ENCODE measurements at regions not wholly inside any gene's neighbourhood (a gene's known extent, or its start where the extent isn't known, plus 50 kb on each side); places are given as distances from the start of the nearest gene placed in this dataset.

DNA sequence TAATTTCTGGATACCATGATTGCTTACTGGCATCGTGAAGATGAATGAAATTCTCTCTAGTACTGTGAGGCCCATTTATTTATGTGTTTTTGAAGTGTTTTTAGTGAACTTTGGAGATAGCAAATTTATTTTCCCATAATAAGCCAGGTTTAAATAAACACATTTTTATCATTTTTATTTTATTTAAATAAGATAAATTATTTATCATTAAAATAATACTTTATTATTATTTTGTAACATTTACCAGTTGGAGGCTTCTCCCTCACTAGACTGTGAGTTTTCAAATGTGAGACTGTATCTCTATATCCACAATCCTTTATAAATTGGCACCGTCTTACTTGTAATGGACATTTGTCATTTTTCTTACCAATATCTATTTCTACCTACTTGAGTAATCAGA lies 351.7 kb downstream of the METTL15 start:
- Histone ChIP-seq H3K79me2 (ENCODE audit: control insufficient read depth, low read length) (no peaks in the 10 kb centered on the region), H3K27ac (ENCODE audit: low read depth, low read length) (no peak overlapping the region), H3K36me3 (ENCODE audit: control insufficient read depth, low read length) (no peaks in the 10 kb centered on the region), H3K9me3 (ENCODE audit: control insufficient read depth, insufficient read depth, low read length) (no peaks in the 10 kb centered on the region), H3F3A (ENCODE audit: control insufficient read depth, insufficient read depth) (no peaks in the 10 kb centered on the region), H3K4me1 (ENCODE audit: control insufficient read depth, low read length) (no peaks in the 10 kb centered on the region), H4K20me1 (ENCODE audit: control insufficient read depth, insufficient read depth, low read depth, low read length) (no peaks in the 10 kb centered on the region), H3K9me2 (replicated peaks; ENCODE audit: control insufficient read depth, low read length) (no peaks in the 10 kb centered on the region), H3K27me3 (ENCODE audit: control insufficient read depth, low read length) (no peaks in the 10 kb centered on the region), H3K4me3 (ENCODE audit: low read length) (no peak overlapping the region), H3K4me2 (ENCODE audit: low read length) (no peak overlapping the region)
- TF ChIP-seq CTCF (IDR thresholded peaks at IDR 0.05; ENCODE audit: low read depth, low read length, poor library complexity, severe bottlenecking) (no peak), EZH2phosphoT487 (IDR thresholded peaks at IDR 0.05; ENCODE audit: borderline replicate concordance, low read length) (no peak)

DNA sequence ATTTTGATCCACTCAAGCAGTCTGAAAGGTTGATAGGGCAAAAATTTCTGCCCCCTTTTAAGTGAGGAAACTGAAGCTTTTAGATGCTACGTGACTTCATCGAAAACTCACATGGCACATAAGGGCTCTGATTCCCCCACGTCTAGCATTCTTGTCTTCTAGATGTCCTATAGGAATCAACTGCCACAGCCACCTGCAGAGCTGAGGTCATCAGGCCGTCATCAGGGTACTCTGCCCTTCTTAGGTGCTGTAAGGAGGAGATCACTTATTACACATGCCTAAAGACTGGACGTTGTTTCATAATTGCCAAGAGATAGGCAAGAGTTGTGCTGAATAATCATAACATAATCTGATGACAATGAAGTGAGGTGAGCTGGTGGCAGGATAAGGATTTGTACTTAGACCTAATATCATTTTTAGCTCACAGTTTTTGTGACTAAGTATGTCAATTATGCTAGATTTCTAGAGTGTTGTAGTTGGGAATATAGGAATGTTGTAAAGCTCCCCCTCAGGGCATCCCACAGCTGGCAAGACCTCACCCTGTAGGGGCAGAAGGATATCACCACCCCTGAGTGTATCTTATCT lies 349.4 kb downstream of the METTL15 start:
- Histone ChIP-seq H3K9me2 (replicated peaks; ENCODE audit: control insufficient read depth, low read length) (no peaks in the 10 kb centered on the region), H3K4me2 (ENCODE audit: low read length) (no peak overlapping the region), H3K4me3 (ENCODE audit: low read length) (no peak overlapping the region), H3K9me3 (ENCODE audit: control insufficient read depth, insufficient read depth, low read length) (no peaks in the 10 kb centered on the region), H3F3A (ENCODE audit: control insufficient read depth, insufficient read depth) (no peaks in the 10 kb centered on the region), H3K27me3 (ENCODE audit: control insufficient read depth, low read length) (no peaks in the 10 kb centered on the region), H3K27ac (ENCODE audit: low read depth, low read length) (no peak overlapping the region), H3K79me2 (ENCODE audit: control insufficient read depth, low read length) (no peaks in the 10 kb centered on the region), H3K36me3 (ENCODE audit: control insufficient read depth, low read length) (no peaks in the 10 kb centered on the region), H4K20me1 (ENCODE audit: control insufficient read depth, insufficient read depth, low read depth, low read length) (no peaks in the 10 kb centered on the region), H3K4me1 (ENCODE audit: control insufficient read depth, low read length) (no peaks in the 10 kb centered on the region)
- no peak for TF ChIP-seq EZH2phosphoT487 (IDR thresholded peaks at IDR 0.05; ENCODE audit: borderline replicate concordance, low read length)
- TF ChIP-seq CTCF (IDR thresholded peaks at IDR 0.05; ENCODE audit: low read depth, low read length, poor library complexity, severe bottlenecking), result no peak

DNA sequence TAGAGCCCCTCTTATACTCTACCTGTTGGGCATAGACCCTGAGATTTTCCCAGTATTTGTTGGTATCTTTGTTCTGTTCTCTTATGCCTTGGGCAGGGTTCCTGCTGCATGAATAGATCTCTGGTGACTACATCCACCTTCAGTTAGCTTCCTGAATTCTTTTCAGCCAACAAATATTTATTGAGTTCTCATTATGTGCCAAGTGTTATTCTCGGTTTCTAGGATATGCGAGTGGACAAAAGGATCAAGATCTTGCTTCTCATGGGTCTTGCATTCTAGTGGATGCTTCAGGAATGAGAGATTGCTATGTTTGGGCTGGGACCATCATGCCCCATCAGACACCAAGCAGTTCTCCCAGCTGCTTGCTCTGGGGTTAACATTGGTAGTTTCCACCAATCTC lies 340.0 kb downstream of the METTL15 start:
- H3K79me2 ChIP-seq (ENCODE audit: control insufficient read depth, low read length), result no peaks in the 10 kb centered on the region
- H3K9me3 ChIP-seq (ENCODE audit: control insufficient read depth, insufficient read depth, low read length), result no peaks in the 10 kb centered on the region
- H3K4me1 ChIP-seq (ENCODE audit: control insufficient read depth, low read length), result no peaks in the 10 kb centered on the region
- H3K36me3 ChIP-seq (ENCODE audit: control insufficient read depth, low read length), result no peaks in the 10 kb centered on the region
- H3F3A ChIP-seq (ENCODE audit: control insufficient read depth, insufficient read depth), result no peaks in the 10 kb centered on the region
- no peaks in the 10 kb centered on the region for H4K20me1 ChIP-seq (ENCODE audit: control insufficient read depth, insufficient read depth, low read depth, low read length)
- H3K4me2 ChIP-seq (ENCODE audit: low read length), result no peak overlapping the region
- H3K4me3 ChIP-seq (ENCODE audit: low read length), result no peak overlapping the region
- no peak overlapping the region for H3K27ac ChIP-seq (ENCODE audit: low read depth, low read length)
- no peaks in the 10 kb centered on the region for H3K9me2 ChIP-seq (replicated peaks; ENCODE audit: control insufficient read depth, low read length)
- no peaks in the 10 kb centered on the region for H3K27me3 ChIP-seq (ENCODE audit: control insufficient read depth, low read length)
- TF ChIP-seq CTCF (IDR thresholded peaks at IDR 0.05; ENCODE audit: low read depth, low read length, poor library complexity, severe bottlenecking) (no peak), EZH2phosphoT487 (IDR thresholded peaks at IDR 0.05; ENCODE audit: borderline replicate concordance, low read length) (no peak)

Data from DOHH2 (cell line).